HEK293T (cell line): ENCODE measurements at regions not wholly inside any gene's neighbourhood (a gene's known extent, or its start where the extent isn't known, plus 50 kb on each side); places are given as distances from the start of the nearest gene placed in this dataset.

ENCODE experiments used
- CTCF ChIA-PET: fragments of 350-600 bp; formaldehyde crosslinking; extraction: SDS; loops from one replicate; lab custom pipeline; 2021; ENCODE audit warnings: antibody characterized with exemption, inconsistent platforms; lab: Yijun Ruan, JAX
- POLR2A ChIA-PET: fragments of 350-600 bp; formaldehyde crosslinking; extraction: SDS; loops from one replicate; lab custom pipeline; 2020; ENCODE audit warnings: antibody characterized with exemption, inconsistent platforms; lab: Yijun Ruan, JAX
- DNase-seq: peaks from one replicate; pipeline ENCODE4 v3.0.0; 2012; ENCODE audit warnings: mixed read lengths; ENCODE audit errors: extremely low spot score
- ARNT ChIP-seq: fragments of 450-650 bp; IDR thresholded peaks from 2 replicates; pipeline ENCODE4 v1.6.1; 2017; ENCODE audit warnings: mild to moderate bottlenecking
- BHLHE40 ChIP-seq: fragments of 450-650 bp; IDR thresholded peaks from 2 replicates; pipeline ENCODE4 v1.6.1; 2016; ENCODE audit warnings: mild to moderate bottlenecking, moderate library complexity, borderline replicate concordance
- CTBP1 ChIP-seq: fragments of 450-650 bp; IDR thresholded peaks from 2 replicates; pipeline ENCODE4 v1.6.1; 2016; ENCODE audit warnings: borderline replicate concordance
- ELF4 ChIP-seq: fragments of 450-650 bp; IDR thresholded peaks from 2 replicates; pipeline ENCODE4 v1.6.1; 2017; ENCODE audit warnings: antibody characterized with exemption
- FOXA1 ChIP-seq: fragments of 450-650 bp; IDR thresholded peaks from 2 replicates; pipeline ENCODE4 v1.6.1; 2016; ENCODE audit warnings: mild to moderate bottlenecking
- FOXK2 ChIP-seq: fragments of 450-650 bp; IDR thresholded peaks from 2 replicates; pipeline ENCODE4 v1.6.1; 2016; ENCODE audit warnings: mild to moderate bottlenecking
- FOXM1 ChIP-seq: fragments of 450-650 bp; IDR thresholded peaks from 2 replicates; pipeline ENCODE4 v1.6.1; 2017; ENCODE audit warnings: mild to moderate bottlenecking, borderline replicate concordance
- HDGF ChIP-seq: fragments of 450-650 bp; IDR thresholded peaks from 2 replicates; pipeline ENCODE4 v1.6.1; 2017; ENCODE audit warnings: antibody characterized with exemption, borderline replicate concordance
- L3MBTL2 ChIP-seq: fragments of 450-650 bp; conservative IDR thresholded peaks from 2 replicates; pipeline ENCODE4 v1.6.1; 2016; ENCODE audit warnings: mild to moderate bottlenecking
- LEF1 ChIP-seq: fragments of 450-650 bp; IDR thresholded peaks from 2 replicates; pipeline ENCODE4 v1.6.1; 2017; ENCODE audit warnings: mild to moderate bottlenecking, borderline replicate concordance
- NFRKB ChIP-seq: fragments of 450-650 bp; IDR thresholded peaks from 2 replicates; pipeline ENCODE4 v1.6.1; 2016; ENCODE audit warnings: mild to moderate bottlenecking, moderate library complexity
- SP1 ChIP-seq: fragments of 450-650 bp; IDR thresholded peaks from 2 replicates; pipeline ENCODE4 v1.6.1; 2017
- SUZ12 ChIP-seq: fragments of 450-650 bp; IDR thresholded peaks from 2 replicates; pipeline ENCODE4 v1.6.1; 2016; ENCODE audit warnings: mild to moderate bottlenecking
- TARDBP ChIP-seq: fragments of 450-650 bp; IDR thresholded peaks from 2 replicates; pipeline ENCODE4 v1.6.1; 2016
- ZNF384 ChIP-seq: fragments of 450-650 bp; IDR thresholded peaks from 2 replicates; pipeline ENCODE4 v1.6.1; 2016
- TF ChIP-seq, protein P1 (sequence below): fragments of 450-650 bp; IDR thresholded peaks from 2 replicates; pipeline ENCODE4 v1.6.1; 2016

DNA sequence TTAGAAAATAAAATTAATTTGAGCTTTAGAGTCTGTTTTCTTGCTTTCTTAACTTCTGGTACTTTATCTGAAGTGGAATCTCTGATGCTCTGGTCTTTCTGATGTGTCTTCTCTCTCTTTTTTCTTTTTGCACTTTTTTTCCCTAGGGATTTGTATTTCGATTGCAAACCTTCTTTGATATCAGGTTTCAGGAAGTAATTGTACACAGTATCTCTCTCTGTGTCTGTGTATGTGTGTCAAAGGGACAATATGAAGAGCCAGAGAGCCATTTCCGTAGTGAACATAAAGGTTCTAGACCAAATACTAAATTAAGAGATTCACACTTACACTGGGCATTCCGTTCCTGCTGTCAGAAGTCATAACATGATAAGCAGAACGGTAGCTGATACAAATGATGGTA lies 325.0 kb downstream of the PCDH7 start:
- CTCF ChIA-PET = interaction anchor here (0.7 to 1.6 kb wide), 3 partner anchors 10 to 315 kb away, joined by 3 to 4 read pairs (median 4); no protein-coding TSS in a partner anchor
- DNase-seq = no peak
- TF ChIP-seq BHLHE40 = no peak
- POLR2A ChIA-PET = no interaction called here

DNA sequence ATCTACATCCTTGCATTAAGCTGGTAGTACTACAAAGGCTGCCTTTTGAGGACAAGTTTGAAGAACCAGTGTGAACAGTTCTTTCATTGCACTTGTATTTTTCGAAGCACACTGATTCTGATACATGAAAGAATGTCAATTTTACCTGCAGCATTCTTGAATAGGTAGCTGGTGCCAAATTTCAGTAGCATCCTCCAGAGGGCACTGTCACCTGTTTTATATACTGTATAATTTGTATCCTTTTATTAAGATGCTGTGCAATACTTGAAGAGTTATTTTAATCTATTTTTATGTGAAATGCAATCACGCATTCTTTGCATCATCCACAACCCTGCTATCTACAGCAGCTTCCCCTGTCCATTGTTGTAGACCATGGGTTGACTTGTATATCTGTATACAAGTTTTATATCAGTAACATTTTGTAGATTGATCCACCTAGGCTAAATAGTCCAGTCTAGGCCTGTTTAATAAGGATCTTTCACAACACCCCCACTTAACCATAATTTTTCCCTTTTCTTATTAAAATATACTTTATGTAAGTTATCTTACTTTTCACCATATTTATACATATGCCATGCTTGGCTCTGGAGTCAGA lies 325.7 kb downstream of the PCDH7 start:
- DNase-seq = peak; percentile 5
- ChIA-PET POLR2A (no interaction called here), CTCF (interaction anchor here (0.6 to 1.6 kb wide), 5 partner anchors 10 to 327 kb away, joined by 3 to 4 read pairs (median 4); no protein-coding TSS in a partner anchor)
- no peak for TF ChIP-seq BHLHE40
- no peak for TF ChIP-seq NFRKB
- no peak for TF ChIP-seq SP1
- TF ChIP-seq FOXM1 = no peak
- no peak for TF ChIP-seq LEF1
- no peak for TF ChIP-seq HDGF
- no peak for TF ChIP-seq ZNF384
- TF ChIP-seq ARNT = no peak
- no peak for TF ChIP-seq L3MBTL2
- TF ChIP-seq FOXK2 = no peak
- no peak for TF ChIP-seq TARDBP
- TF ChIP-seq CTBP1 = no peak
- TF ChIP-seq ELF4 = no peak

- no peak for TF ChIP-seq FOXA1
- TF ChIP-seq HDGF = no peak
- no peak for TF ChIP-seq L3MBTL2
- TF ChIP-seq BHLHE40 = no peak
- TF ChIP-seq FOXK2 = no peak
- TF ChIP-seq FOXM1 = no peak
- TF ChIP-seq SUZ12 = no peak
- no peak for TF ChIP-seq ELF4
- no peak for TF ChIP-seq SP1
- TF ChIP-seq, protein P1, sequence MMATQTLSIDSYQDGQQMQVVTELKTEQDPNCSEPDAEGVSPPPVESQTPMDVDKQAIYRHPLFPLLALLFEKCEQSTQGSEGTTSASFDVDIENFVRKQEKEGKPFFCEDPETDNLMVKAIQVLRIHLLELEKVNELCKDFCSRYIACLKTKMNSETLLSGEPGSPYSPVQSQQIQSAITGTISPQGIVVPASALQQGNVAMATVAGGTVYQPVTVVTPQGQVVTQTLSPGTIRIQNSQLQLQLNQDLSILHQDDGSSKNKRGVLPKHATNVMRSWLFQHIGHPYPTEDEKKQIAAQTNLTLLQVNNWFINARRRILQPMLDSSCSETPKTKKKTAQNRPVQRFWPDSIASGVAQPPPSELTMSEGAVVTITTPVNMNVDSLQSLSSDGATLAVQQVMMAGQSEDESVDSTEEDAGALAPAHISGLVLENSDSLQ = no peak
- TF ChIP-seq ARNT = no peak
- no peak for TF ChIP-seq TARDBP
- no peak for TF ChIP-seq ZNF384
- no peak for TF ChIP-seq CTBP1
- no peak for TF ChIP-seq LEF1
- no peak for TF ChIP-seq NFRKB
- DNase-seq = no peak
- CTCF ChIA-PET = no interaction called here
- POLR2A ChIA-PET = no interaction called here
Observed at GRCh38 chr4:31051151-31051550, 331.0 kb downstream of the PCDH7 start.

- CTCF ChIA-PET = no interaction called here
- POLR2A ChIA-PET = no interaction called here
- DNase-seq = no peak
- TF ChIP-seq CTBP1 (no peak), FOXA1 (no peak)
Observed at GRCh38 chr4:31051565-31051964, 331.4 kb downstream of the PCDH7 start.

DNA sequence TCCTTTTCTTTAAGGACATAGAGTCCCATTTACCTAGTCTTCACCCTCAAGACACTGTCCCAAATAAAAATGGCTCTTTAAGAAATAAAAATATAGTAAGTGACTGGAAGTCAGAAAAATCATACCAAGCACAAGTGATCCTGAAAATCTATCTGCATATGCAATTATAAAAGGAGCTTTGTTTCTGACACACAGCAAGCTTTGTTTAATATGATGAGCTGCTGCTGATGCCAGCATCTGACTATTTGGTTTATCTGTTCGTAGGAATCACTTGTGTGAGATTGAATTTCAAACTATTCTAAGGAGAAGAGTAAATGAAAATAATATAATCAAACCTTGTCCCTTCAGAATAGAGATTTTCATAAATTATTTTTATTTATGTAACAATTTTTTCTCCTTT lies 332.4 kb downstream of the PCDH7 start:
- ChIA-PET CTCF (no interaction called here), POLR2A (no interaction called here)
- DNase-seq = no peak
- TF ChIP-seq LEF1 = no peak

DNA sequence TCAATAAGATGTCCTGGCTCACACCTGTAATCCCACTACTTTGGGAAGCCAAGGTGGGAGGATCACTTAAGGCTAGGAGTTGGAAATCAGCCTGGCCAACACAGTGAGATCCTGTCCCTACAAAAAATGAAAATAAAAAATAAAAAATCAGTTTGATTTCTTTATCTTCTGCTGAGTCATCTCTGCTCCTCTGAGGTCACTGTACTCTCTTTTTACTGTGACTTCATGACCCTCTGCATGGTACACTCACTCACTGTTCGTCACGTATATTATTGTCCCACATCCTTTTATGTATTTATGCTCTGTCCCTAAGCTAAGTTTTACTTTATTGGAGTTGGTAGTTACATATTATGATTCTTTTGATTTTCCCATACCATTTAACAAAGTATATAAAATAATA lies 333.3 kb downstream of the PCDH7 start:
- DNase-seq = no peak
- ChIA-PET CTCF (no interaction called here), POLR2A (no interaction called here)
- TF ChIP-seq CTBP1 = no peak
- no peak for TF ChIP-seq L3MBTL2
- TF ChIP-seq BHLHE40 = no peak
- TF ChIP-seq LEF1 = no peak
- TF ChIP-seq SP1 = no peak
- TF ChIP-seq ZNF384 = no peak
- no peak for TF ChIP-seq SUZ12
- TF ChIP-seq, protein P1 = no peak
- no peak for TF ChIP-seq TARDBP
- no peak for TF ChIP-seq ELF4
- TF ChIP-seq FOXK2 = no peak
- TF ChIP-seq HDGF = no peak

- no peak for DNase-seq
- CTCF ChIA-PET = no interaction called here
- POLR2A ChIA-PET = no interaction called here
- TF ChIP-seq SP1 (no peak), LEF1 (no peak), ARNT (no peak), NFRKB (no peak), ZNF384 (no peak), L3MBTL2 (no peak), ELF4 (no peak), TARDBP (no peak), CTBP1 (no peak), FOXA1 (no peak), FOXK2 (no peak), HDGF (no peak), FOXM1 (no peak), SUZ12 (no peak), BHLHE40 (no peak)
- TF ChIP-seq, protein P1 = no peak
Observed at GRCh38 chr4:31054295-31054694, 334.1 kb downstream of the PCDH7 start.
